GM21529 (cell line): ENCODE measurements at regions not wholly inside any gene's neighbourhood (a gene's known extent, or its start where the extent isn't known, plus 50 kb on each side); places are given as distances from the start of the nearest gene placed in this dataset.

Experiments
- ATAC-seq: cut with Tn5 transposase; IDR thresholded peaks from one replicate; pipeline ENCODE4 v1.9.1; 2021; ENCODE audit not compliant: unreplicated experiment

GRCh38 chr3:82942041-82942440, 1180.6 kb upstream of the GBE1 start:
- no peak for ATAC-seq

- no peak for ATAC-seq
These were observed 1178.7 kb upstream of the GBE1 start for GRCh38 chr3:82940124-82940523.

DNA sequence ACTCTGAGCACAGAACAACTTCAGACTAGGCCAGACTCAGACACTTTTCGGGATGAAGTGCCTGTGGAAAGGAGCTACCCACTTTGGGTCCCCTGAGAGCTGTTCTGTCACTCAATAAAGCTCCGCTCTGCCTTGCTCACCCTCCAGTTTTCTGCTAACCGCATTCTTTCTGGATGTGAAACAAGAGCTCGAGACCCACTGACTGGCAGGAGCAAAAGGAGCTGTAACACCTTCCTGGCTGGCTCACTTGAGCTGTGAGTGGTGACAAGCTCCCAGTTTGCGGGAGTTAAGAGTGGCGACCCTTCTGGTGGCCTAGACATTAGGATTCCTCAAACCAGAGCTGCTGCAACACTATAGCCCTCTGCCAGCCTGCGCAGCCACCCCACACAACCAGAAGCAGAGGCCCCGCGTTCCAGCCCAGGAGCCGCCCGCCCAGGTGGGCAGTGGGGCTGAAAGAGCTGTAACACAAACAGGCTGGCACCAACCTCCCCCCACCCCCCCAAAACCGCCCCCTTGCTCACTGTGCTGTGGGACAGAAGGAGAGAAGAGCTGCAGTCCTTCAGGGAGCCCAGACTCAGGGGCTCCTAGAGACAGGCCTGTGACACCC, 1178.1 kb upstream of the GBE1 start:
- no peak for ATAC-seq

GRCh38 chr3:82938821-82939328, 1177.4 kb upstream of the GBE1 start:
- ATAC-seq: no peak

- ATAC-seq: no peak
These were observed 1166.1 kb upstream of the GBE1 start for GRCh38 chr3:82927309-82928253.

DNA sequence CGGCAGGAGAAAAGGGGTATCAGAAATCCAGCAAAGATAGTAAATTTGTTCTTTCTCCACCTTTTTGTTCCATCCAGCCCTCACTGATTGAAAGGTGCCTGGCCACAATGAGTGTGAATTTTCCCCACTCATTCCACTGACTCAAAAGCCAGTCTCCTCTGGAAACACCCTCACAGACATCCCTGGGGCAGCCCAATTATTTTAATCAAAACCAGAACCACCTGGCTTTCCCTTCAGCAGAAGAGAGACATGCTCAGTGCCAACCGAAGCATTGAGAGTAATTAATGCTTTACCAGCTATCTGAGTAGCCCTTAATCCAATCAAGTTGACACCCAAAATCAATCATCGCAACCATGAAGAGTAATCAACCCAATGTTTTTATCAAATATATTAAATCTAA, 1129.6 kb upstream of the GBE1 start:
- no peak for ATAC-seq

- ATAC-seq: no peak
These were observed 1121.6 kb upstream of the GBE1 start for GRCh38 chr3:82883072-82883471.

DNA sequence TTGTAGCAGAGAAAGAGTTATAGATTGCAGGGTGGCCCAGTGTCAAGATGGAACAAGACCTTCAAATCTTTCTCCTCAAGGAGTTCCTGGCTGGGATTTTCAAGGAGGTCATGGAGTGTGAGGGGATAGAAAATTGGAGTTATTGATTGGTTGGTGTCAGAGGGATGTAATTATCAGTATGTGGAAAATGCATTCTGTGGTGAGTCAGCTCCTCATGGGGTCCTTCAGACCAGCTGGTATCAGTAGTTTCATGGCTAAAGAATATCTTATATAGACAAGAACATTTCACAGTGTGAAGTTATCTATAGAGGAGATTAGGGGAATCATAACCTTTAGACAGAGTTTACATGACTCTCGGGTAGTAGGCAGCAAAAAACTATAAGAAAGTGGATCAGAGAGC, 1114.0 kb upstream of the GBE1 start:
- no peak for ATAC-seq

GRCh38 chr3:82839871-82840270, 1078.4 kb upstream of the GBE1 start:
- no peak for ATAC-seq

- ATAC-seq: no peak
These were observed 1072.7 kb upstream of the GBE1 start for GRCh38 chr3:82834098-82834497.

DNA sequence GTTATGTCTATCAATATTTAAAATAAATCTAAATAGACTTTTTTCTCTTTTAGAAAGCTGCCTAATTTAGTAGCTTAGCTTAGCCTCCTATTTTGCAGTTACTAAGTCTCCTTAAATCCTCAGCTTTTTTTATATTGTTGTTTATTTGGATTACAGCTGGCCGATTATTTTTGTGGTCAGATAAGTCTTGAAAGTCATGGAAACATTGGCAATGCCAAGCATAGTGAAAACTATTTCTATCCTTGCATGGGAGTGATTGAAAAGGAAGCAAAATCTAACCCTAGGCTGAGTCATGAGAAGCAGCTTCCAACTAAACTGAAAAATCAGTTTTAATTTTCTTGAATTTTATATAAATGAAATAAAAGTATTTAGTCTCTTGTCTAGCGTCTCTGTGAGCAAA, 1063.0 kb upstream of the GBE1 start:
- no peak for ATAC-seq

DNA sequence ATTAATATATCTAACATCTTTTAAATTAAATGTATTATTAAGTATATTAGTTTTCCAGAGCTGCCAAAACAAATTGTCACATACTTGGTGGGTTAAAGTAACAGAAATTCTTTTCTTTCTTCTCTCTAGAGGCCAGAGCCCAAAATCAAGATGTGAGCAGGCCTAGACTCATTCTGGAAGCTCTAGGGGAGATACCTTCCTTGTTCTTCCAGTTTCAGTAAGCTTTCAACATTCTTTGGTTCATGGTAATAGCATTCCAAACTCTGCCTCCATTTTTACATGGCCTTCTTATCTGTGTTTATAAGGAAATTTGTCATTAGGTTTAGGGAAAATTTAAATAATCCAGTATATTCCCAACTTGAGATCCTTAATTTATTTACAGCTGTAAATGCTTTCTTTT, 1054.6 kb upstream of the GBE1 start:
- no peak for ATAC-seq

DNA sequence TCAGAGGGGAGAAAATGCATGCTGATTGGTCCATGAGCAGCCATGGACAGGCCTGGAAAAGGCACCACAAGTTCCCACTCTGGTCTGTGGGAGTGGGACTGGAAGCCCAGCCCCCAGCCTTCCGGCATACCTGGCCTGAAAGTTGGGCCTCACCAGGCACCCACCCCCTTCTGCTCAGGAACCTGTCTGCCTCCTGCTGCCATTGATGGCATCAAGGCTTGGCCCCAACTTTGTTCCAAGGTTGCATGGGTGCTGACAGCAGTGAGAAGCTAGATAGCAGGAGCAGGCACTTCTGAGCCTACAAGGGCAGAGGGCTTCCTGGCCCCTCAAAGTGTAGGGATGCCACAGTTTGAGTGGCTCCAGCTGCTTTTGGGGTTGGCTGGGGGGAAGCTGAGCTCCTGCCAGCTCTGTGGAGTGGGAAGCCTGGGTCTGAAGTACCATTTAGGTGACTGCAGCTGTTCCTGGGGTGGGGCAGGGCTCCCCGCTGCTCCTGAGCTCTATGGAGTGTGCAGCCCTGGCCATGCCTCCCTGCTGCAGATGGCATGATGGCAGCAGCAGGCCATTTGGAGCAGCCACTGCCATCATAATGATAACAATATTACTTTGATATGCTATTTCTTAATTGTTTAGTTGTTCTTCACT, 1054.1 kb upstream of the GBE1 start:
- no peak for ATAC-seq

DNA sequence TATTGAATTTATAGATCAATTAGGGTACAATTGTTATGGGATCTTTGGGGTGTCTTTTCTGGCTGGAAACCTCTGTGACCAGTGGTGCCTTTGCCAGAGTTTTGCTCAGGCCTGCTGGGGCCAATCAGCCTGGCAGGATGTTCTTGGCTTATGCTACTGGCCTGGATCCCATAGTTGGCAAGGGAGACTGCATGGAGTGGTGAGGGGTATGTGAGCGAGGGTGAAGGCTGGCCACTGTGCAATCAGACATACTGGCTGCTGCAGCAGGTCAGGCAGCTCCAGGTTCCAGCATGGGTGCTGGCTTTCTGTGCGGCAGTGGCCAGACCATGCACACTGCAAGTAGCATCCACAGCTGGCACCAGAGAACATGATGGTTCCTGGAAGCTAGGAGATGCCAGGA, 1053.2 kb upstream of the GBE1 start:
- ATAC-seq: no peak

DNA sequence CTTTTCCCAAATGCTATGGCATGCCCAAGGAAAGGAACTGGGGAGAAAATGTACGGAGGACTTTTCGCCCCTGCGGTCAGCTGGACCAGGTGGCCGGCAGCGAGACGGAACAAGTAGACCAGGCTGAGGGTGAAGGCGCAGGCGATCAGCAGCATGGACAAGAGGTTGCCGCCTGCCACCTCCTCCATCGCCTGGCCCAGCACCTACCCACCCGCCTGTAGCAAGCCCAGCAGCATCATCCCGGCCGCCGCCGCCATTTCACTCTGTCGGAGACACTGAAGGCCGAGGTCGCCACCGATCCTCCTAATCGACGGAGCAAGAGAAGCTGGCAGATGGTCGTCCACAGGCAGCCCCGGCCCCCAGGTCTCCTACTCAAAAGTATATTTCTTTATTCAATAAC, 1046.3 kb upstream of the GBE1 start:
- ATAC-seq: no peak

DNA sequence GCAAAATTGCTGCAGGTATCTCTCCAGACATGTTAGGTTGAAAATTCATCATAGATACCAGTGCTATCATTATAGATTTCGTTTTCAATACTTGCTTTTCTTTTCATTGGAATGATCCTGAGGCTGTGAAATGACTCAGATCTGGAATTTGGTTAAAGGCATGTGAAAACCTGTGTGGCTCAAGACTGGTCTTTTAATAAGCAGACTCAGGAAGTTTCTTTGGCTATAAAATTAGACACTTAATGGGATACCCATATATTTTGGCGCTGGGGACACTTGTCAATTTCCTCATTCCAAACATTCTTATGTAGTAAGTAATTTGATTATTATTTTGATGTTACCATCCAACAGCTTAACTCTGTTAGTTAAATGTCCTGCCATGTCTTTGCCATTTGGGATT, 1041.1 kb upstream of the GBE1 start:
- ATAC-seq: no peak

DNA sequence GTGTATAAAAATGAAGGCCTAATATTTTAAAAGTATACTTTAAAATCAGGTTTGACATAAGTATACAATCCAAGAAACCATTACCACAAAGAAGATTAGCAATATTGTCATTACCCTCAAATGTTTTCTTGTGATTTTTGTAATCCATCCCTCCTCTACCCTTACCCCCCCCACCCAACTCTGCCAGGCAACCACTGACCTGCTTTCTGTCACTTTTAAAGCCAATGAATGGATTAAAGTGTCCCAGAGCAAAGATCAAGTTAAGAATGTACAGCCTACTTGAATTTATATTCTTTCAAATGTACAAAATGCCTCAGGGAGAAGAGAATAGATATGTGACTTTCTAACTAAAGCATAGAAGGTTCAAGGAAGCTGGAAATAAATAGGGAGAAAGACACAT, 1038.8 kb upstream of the GBE1 start:
- no peak for ATAC-seq

GRCh38 chr3:82796765-82797164, 1035.3 kb upstream of the GBE1 start:
- ATAC-seq: no peak

DNA sequence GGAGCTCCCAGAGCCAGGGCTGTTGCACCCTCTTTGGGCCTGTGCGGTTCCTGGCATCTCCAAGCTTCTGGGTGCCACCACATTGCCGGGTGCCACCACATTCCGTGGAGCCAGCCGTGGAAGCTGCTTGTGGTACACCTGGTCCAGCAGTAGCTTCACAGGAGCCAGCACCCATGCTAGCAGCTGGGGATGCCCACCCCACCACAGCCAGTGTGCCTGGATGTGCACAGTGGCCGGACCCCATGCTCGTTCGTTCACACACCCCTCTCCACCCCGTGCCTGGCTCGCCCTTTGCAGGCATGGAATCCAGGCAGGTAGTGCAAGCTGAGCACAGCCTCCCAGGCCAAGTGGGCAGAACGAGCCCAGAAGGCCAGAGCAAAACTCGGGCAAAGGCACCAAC, 1029.8 kb upstream of the GBE1 start:
- ATAC-seq: no peak

GRCh38 chr3:82790307-82791097, 1029.1 kb upstream of the GBE1 start:
- no peak for ATAC-seq

DNA sequence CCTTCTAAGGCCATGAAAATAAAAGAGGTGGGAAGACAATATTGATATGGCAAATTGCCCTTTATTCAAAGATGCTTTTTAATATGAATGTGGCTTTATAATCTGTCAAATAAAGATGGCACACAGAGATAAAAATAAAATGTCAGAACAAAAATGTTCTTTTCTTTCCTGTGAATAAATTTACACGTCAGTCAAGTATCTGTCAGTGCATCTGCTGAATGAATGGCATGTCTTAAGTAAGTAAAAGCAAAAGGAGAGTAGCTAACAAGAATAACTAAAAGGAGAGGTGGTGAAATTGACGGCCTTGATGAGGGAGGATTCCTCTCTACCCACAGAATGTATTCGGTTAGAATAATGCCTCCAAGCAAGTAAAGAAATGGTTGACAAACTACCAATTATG, 1021.7 kb upstream of the GBE1 start:
- no peak for ATAC-seq
